ENCODE measurements at regions not wholly inside any gene's neighbourhood (a gene's known extent, or its start where the extent isn't known, plus 50 kb on each side); places are given as distances from the start of the nearest gene placed in this dataset.

GRCh38 chr6:18538315-18538714 is 151.2 kb downstream of the RNF144B start:
- no peak for TF ChIP-seq SUZ12 (IDR thresholded peaks at IDR 0.05; ENCODE audit: extremely low read depth, insufficient read depth, insufficient read length)
- TF ChIP-seq YY1 (IDR thresholded peaks at IDR 0.05; ENCODE audit: insufficient read depth, insufficient read length), result no peak
- no peak for TF ChIP-seq ZNF274 (IDR thresholded peaks at IDR 0.05; ENCODE audit: low read depth, low read length)

Measured in NT2/D1 (cell line).